Prostate gland (tissue), 2 donors: ENCODE measurements at regions not wholly inside any gene's neighbourhood (a gene's known extent, or its start where the extent isn't known, plus 50 kb on each side); places are given as distances from the start of the nearest gene placed in this dataset.

Experiments used
- DNase-seq: peaks from one replicate; pipeline ENCODE4 v3.0.0-alpha.2; 2019; ENCODE audit warnings: low spot score
- H3K27ac ChIP-seq, 2 donors: fragments of 200-600 bp; sonication (generic); 2 replicates each; pipeline ENCODE4 v1.5.1; 2017 to 2019
- H3K27me3 ChIP-seq: fragments of 200-600 bp; sonication (generic); replicated peaks from 2 replicates; pipeline ENCODE4 v1.5.1; 2019; ENCODE audit not compliant: insufficient read depth
- H3K36me3 ChIP-seq, 2 donors: fragments of 200-600 bp; sonication (generic); 1 replicate in 1 of 2; 2 replicates in 1 of 2; pipeline versions ENCODE4 v1.5.1 to v1.8.1; 2017 to 2019
- H3K4me1 ChIP-seq: fragments of 200-600 bp; sonication (generic); replicated peaks from 2 replicates; pipeline ENCODE4 v1.5.1; 2019
- H3K4me3 ChIP-seq, 2 donors: fragments of 200-600 bp; sonication (generic); 2 replicates each; pipeline ENCODE4 v1.5.1; 2017 to 2019
- H3K9me3 ChIP-seq: fragments of 200-600 bp; sonication (generic); 2 replicates; pipeline ENCODE4 v1.5.1; 2017
- POLR2A ChIP-seq: fragments of 450-650 bp; IDR thresholded peaks from one replicate; pipeline ENCODE4 v1.6.1; 2016; ENCODE audit warnings: antibody characterized with exemption, mild to moderate bottlenecking
- POLR2AphosphoS5 ChIP-seq: sonication (generic); formaldehyde crosslinking; IDR thresholded peaks from one replicate; pipeline ENCODE4 v1.6.1; 2017; ENCODE audit warnings: antibody characterized with exemption
- WGBS: methylation state at CpG from one replicate; pipeline ENCODE4 v1.1.5; 2018; 5-methylcytosine and 5-hydroxymethylcytosine counted together
- intact Hi-C: fragments of 100-400 bp; cut with DNase I; formaldehyde crosslinking; loops from one replicate; pipeline ENCODE4 v1.14.2; 2022
- TF ChIP-seq, protein P1 (sequence below), 4 experiments: fragments of 200-600 bp in 2 of 4; fragments of 450-650 bp in 2 of 4; sonication (generic) in 2 of 4; IDR thresholded peaks; 1 replicate in 3 of 4; 2 replicates in 1 of 4; pipeline ENCODE4 v1.5.1; 2016 to 2019; ENCODE audit warnings: antibody characterized with exemption in 4 of 4, mild to moderate bottlenecking in 2 of 4, moderate library complexity in 2 of 4

DNA sequence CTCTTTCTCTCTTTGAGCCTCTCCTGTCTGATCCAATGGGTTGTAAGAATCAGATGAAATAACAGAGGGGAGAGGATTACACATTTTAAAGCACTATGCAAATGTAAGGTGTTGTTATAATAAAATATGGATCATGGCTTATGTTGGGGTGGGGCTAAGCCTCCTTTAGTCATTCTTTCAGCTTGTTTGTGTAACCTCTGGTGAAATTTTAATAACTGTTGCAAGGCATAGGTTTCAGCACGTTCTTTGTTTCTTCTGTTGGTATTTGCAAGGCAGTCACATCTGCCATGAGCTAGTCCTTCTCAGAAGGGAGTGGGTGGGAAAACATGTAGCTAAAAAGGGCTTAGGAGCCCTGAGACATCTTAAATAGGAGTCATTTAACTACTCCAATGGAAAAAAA lies 74.8 kb upstream of the FRMD6 start:
- Histone ChIP-seq H3K36me3 (no peaks in the 10 kb centered on the region), H3K4me1 (no peaks in the 10 kb centered on the region), H3K9me3 (no peaks in the 10 kb centered on the region), H3K27me3 (no peaks in the 10 kb centered on the region), H3K27ac (no peak overlapping the region), H3K4me3 (no peak overlapping the region)
- intact Hi-C loops: no loop called here
- no peak for DNase-seq
- WGBS: 42% methylated on average over 1 of the region's 1 CpG
- TF ChIP-seq, protein P1, sequence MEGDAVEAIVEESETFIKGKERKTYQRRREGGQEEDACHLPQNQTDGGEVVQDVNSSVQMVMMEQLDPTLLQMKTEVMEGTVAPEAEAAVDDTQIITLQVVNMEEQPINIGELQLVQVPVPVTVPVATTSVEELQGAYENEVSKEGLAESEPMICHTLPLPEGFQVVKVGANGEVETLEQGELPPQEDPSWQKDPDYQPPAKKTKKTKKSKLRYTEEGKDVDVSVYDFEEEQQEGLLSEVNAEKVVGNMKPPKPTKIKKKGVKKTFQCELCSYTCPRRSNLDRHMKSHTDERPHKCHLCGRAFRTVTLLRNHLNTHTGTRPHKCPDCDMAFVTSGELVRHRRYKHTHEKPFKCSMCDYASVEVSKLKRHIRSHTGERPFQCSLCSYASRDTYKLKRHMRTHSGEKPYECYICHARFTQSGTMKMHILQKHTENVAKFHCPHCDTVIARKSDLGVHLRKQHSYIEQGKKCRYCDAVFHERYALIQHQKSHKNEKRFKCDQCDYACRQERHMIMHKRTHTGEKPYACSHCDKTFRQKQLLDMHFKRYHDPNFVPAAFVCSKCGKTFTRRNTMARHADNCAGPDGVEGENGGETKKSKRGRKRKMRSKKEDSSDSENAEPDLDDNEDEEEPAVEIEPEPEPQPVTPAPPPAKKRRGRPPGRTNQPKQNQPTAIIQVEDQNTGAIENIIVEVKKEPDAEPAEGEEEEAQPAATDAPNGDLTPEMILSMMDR (IDR thresholded peaks at IDR 0.05): no peak
- TF ChIP-seq POLR2A: no peak

DNA sequence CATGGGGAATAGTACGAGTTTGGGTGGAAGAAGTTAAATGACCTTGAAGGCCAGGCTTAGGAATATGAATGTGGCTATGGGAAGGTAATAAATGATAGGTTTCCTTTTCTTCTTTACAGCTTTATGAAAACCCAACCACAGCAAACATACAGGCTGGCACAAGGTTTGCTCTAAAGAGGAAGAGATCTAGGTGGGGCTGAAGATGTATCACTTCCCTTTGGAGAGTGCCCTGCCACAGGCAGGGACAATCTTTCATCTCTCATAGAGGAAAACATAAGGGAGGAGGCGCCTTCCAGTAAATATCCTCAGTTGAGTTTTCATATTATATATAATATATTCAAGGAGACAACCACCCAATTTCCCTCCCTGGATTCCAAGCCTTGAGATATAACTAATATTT lies 72.9 kb upstream of the FRMD6 start:
- no peaks in the 10 kb centered on the region for H3K27me3 ChIP-seq
- intact Hi-C loops: no loop called here

DNA sequence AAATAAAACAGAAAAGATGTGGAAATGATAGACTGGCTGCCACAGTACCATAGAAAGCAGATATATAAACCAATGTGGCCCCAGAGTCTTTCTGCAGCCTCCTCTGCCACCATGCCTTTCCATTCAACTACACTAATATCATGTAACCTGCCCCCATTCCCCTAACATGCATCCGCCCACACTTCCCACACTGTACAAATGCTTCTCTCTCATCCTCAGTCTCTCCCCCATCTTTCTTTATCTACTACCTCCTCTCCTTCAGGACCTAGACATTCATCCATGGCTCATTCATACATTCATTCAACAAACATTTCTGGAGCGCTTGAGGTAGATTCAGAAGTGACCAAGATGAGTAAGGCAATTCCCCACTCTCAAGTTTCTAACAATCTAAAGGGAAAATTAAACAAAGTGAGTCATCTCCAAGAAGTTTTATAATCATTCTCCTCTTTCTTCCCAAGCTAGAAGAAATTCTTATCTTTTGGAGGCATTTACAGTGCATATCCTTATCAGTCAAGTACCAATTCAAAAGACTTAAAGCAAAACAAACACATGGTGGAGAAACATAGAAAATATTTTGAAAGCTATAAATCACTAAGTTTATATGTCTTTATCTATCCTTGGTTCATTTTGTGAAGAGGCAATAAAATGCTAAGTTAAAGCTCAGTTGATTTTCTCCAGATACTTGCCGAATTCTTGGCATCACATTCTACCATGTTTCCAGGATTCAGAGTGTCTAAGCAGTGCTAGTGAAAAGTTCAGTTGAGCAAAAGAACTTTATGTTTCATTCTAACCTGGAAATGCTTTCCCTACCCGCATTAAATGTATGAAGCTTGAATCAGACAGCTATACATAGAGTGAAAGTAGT lies 70.5 kb upstream of the FRMD6 start:
- H3K27me3 ChIP-seq: no peaks in the 10 kb centered on the region
- WGBS: 49% methylated on average over 4 of the region's 4 CpGs
- TF ChIP-seq, protein P1 (IDR thresholded peaks at IDR 0.05): no peak
- TF ChIP-seq POLR2A (no peak), POLR2AphosphoS5 (no peak)
- H3K27ac ChIP-seq: no peak overlapping the region
- no peaks in the 10 kb centered on the region for H3K4me1 ChIP-seq
- intact Hi-C loops: no loop called here
- H3K36me3 ChIP-seq: no peaks in the 10 kb centered on the region
- no peak for DNase-seq
- no peak overlapping the region for H3K4me3 ChIP-seq
- H3K9me3 ChIP-seq: no peaks in the 10 kb centered on the region

More for the DNA sequence above, 72.9 kb upstream of the FRMD6 start:
- TF ChIP-seq POLR2A (no peak), POLR2AphosphoS5 (no peak)
- TF ChIP-seq, protein P1 (IDR thresholded peaks at IDR 0.05): no peak
- H3K27ac ChIP-seq: no peak overlapping the region
- 79% methylated on average over 2 of the region's 2 CpGs for WGBS
- DNase-seq: no peak
- H3K9me3 ChIP-seq: no peaks in the 10 kb centered on the region
- no peak overlapping the region for H3K4me3 ChIP-seq
- no peaks in the 10 kb centered on the region for H3K4me1 ChIP-seq
- no peaks in the 10 kb centered on the region for H3K36me3 ChIP-seq

DNA sequence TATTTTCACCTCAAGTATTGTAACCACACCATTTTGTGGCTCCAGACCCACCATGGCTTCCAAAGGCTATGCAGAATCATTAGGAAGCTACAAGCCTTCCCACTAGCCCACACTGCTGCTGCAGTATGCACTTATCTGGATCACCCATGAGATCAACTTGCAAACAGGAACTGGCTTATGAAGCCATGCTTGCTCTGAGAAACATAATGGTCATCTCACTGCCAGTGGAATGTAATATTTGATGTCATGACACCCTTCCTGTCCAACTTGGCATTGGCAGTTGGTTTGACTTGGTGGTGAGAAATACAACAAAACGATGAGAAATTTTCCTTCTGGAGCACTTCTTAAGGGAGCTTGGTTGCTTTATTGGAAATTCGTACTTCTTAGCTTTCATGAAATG lies 69.3 kb upstream of the FRMD6 start:
- no peak for DNase-seq
- Histone ChIP-seq H3K27me3 (no peaks in the 10 kb centered on the region), H3K27ac (no peak overlapping the region), H3K9me3 (no peaks in the 10 kb centered on the region), H3K4me3 (no peak overlapping the region), H3K4me1 (no peaks in the 10 kb centered on the region), H3K36me3 (no peaks in the 10 kb centered on the region)
- 85% methylated on average over 2 of the region's 2 CpGs for WGBS
- intact Hi-C loops: no loop called here
- TF ChIP-seq POLR2A (no peak), POLR2AphosphoS5 (no peak)
- TF ChIP-seq, protein P1 (IDR thresholded peaks at IDR 0.05): no peak

DNA sequence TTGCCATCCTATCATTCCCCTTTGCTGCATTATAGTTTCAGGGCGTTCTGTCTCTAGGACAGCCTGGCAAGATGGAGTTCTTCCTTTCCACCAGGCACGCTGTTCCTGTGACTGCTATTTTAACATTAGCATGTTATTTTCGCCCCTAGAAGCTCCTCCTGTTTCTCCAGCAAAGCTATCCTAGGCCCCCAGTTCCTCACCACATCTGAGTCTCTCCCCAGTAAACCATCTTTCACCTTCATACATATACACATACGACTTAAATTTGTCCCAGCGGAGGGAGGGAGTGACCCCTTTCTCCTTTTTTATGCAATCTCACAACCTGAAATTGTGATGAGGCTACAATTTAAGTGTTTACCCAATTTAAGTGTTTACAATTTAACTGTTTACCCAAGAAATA lies 66.7 kb upstream of the FRMD6 start:
- Histone ChIP-seq H3K4me3 (no peak overlapping the region), H3K4me1 (no peaks in the 10 kb centered on the region), H3K9me3 (no peaks in the 10 kb centered on the region), H3K27me3 (no peaks in the 10 kb centered on the region), H3K27ac (no peak overlapping the region), H3K36me3 (no peaks in the 10 kb centered on the region)
- TF ChIP-seq POLR2A (no peak), POLR2AphosphoS5 (no peak)
- TF ChIP-seq, protein P1 (IDR thresholded peaks at IDR 0.05): no peak
- DNase-seq: no peak
- 83% methylated on average over 5 of the region's 5 CpGs for WGBS
- intact Hi-C loops: no loop called here
